ENCODE measurements at regions not wholly inside any gene's neighbourhood (a gene's known extent, or its start where the extent isn't known, plus 50 kb on each side); places are given as distances from the start of the nearest gene placed in this dataset.
A peak's percentile ranks its signal among the peaks of the same experiment; 100 is the strongest.

DNA sequence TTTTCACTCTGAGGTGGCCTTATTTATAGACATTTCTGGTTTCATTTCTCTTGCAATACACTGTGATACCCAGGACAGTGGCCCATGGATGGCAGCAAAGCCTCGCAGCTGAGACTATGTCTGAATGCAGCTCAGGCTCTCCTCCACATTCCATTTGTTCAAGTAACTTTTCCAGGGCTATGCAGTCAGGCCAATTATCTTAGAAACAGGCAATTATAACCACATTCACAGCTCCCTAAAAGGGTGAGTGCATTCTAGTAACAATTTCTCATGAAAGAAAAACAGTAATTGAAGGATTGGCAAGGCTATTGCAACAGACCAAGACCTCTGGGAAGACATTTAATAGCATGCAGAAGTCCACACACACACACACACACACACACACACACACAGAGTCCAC, 264.0 kb downstream of the TBC1D4 start:
- Histone ChIP-seq H3K27me3 (replicated peaks in 1 of 2; ENCODE audit: control insufficient read depth in 2 of 2, insufficient read depth in 2 of 2, low read length in 1 of 2) (no peaks in the 10 kb centered on the region; a peak in 1 of 4 replicates), H3K79me2 (ENCODE audit: control insufficient read depth, insufficient read depth, low read length) (no peaks in the 10 kb centered on the region), H3K9me3 (replicated peaks; ENCODE audit: control insufficient read depth, insufficient read depth, low read length) (no peaks in the 10 kb centered on the region), H2AFZ (ENCODE audit: control insufficient read depth, low read depth, low read length) (no peak overlapping the region), H3K9ac (ENCODE audit: control insufficient read depth, insufficient read depth, low read length) (no peak overlapping the region), H3K4me3 (no peak overlapping the region), H3K36me3 (ENCODE audit: control insufficient read depth in 2 of 2, insufficient read depth in 2 of 2, low read length in 1 of 2) (no peaks in the 10 kb centered on the region), H3K4me1 (ENCODE audit: control insufficient read depth, insufficient read depth, low read length) (no peaks in the 10 kb centered on the region), H3K27ac (ENCODE audit: control insufficient read depth, insufficient read depth) (no peak overlapping the region), H3K4me2 (ENCODE audit: control insufficient read depth, insufficient read depth) (no peak overlapping the region), H4K20me1 (ENCODE audit: control insufficient read depth, insufficient read depth) (no peaks in the 10 kb centered on the region)
- no peak for FAIRE-seq
- ChIA-PET CTCF (interaction anchor here (0.5 to 1.9 kb wide), 5 partner anchors 10 to 139 kb away, joined by 3 to 8 read pairs (median 5); no protein-coding TSS in a partner anchor), SMC1A (ENCODE audit: uncharacterized antibody, unreplicated experiment) (interaction anchor here (0.6 to 2.4 kb wide), 3 partner anchors 79 to 644 kb away, joined by 3 to 8 read pairs (median 3); no protein-coding TSS in a partner anchor), RAD21 (ENCODE audit: unreplicated experiment) (interaction anchor here (0.5 to 0.7 kb wide), 2 partner anchors 140 to 398 kb away, joined by 3 read pairs; no protein-coding TSS in a partner anchor), POLR2A (interaction anchor here (0.7 kb wide), 1 partner anchor 209 kb away, joined by 4 read pairs; no protein-coding TSS in a partner anchor)
- no TSS peak for BruUV-seq (replicated peaks)
- in situ Hi-C loops (cut with MboI) = no loop called here
- peak; percentile 40; the same call in 1 of the 3 replicates for ATAC-seq
- TF ChIP-seq RAD21 (IDR thresholded peaks at IDR 0.05; ENCODE audit: insufficient read depth, low read depth, low read length) = peak; percentile 28; the same call in 1 of the 2 replicates
- no peak for TF ChIP-seq RFX5 (IDR thresholded peaks at IDR 0.05; ENCODE audit: low read depth, low read length)
- TF ChIP-seq CTCF (IDR thresholded peaks at IDR 0.05 in 2 of 3, conservative IDR thresholded peaks at IDR 0.05 in 1 of 3; ENCODE audit: control insufficient read depth in 2 of 3, extremely low read depth in 1 of 3, insufficient read depth in 1 of 3, low read depth in 3 of 3, low read length in 3 of 3) = peak in 2 of 3 experiments; percentile 12 to 28; a peak in 2 of 6 replicates
- intact Hi-C loops (cut with micrococcal nuclease; ENCODE audit: unreplicated experiment) = loop anchor here (2.0 to 10.0 kb wide), 4 partner anchors 533 to 1463 kb away; no protein-coding TSS in a partner anchor
- WGBS (ENCODE audit: insufficient coverage, insufficient replicate concordance, low lambda C conversion rate, missing lambda C conversion rate) = 0% methylated on average over 1 of the region's 1 CpG
- DNase-seq (ENCODE audit: low read depth, low spot score) = no peak

DNA sequence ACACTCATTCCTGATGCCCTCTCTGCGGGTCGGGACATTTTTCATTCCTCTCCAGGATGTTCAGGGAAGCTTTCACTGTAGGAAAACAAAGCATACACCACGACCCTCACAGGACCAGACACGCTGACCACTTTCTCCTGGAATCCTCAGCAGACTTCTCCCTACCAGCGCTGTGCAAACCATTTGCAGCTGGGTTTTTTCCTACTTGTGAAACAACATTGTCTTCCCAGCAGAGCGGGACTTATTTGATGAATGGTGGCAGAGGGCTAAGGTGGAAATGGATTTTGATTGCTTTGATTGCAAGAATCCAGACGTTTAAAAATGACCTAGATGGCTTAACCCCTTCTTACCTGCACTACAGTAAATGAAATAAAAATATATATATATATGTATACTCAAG, 265.9 kb downstream of the TBC1D4 start:
- H2AFZ ChIP-seq (ENCODE audit: control insufficient read depth, low read depth, low read length) = no peak overlapping the region
- H3K9ac ChIP-seq (ENCODE audit: control insufficient read depth, insufficient read depth, low read length) = no peak overlapping the region
- WGBS (ENCODE audit: insufficient coverage, insufficient replicate concordance, low lambda C conversion rate, missing lambda C conversion rate) = 26% methylated on average over 7 of the region's 7 CpGs
- DNase-seq (ENCODE audit: low read depth, low spot score) = no peak
- POLR2A ChIA-PET = no interaction called here
- ATAC-seq = no peak
- FAIRE-seq = no peak
- SMC1A ChIA-PET (ENCODE audit: uncharacterized antibody, unreplicated experiment) = no interaction called here
- no peak overlapping the region for H3K4me3 ChIP-seq
- H4K20me1 ChIP-seq (ENCODE audit: control insufficient read depth, insufficient read depth) = no peaks in the 10 kb centered on the region
- CTCF ChIA-PET = interaction anchor here (1.7 to 1.8 kb wide), 2 partner anchors 151 to 1380 kb away, joined by 3 to 9 read pairs; no protein-coding TSS in a partner anchor
- no peak overlapping the region for H3K27ac ChIP-seq (ENCODE audit: control insufficient read depth, insufficient read depth)
- no peak overlapping the region for H3K4me2 ChIP-seq (ENCODE audit: control insufficient read depth, insufficient read depth)
- RAD21 ChIA-PET (ENCODE audit: unreplicated experiment) = no interaction called here
- intact Hi-C loops (cut with micrococcal nuclease; ENCODE audit: unreplicated experiment) = loop anchor here (5.0 to 10.0 kb wide), 3 partner anchors 531 to 1379 kb away; no protein-coding TSS in a partner anchor
- H3K36me3 ChIP-seq (ENCODE audit: control insufficient read depth in 2 of 2, insufficient read depth in 2 of 2, low read length in 1 of 2) = no peaks in the 10 kb centered on the region
- in situ Hi-C loops (cut with MboI) = no loop called here
- no peaks in the 10 kb centered on the region for H3K9me3 ChIP-seq (replicated peaks; ENCODE audit: control insufficient read depth, insufficient read depth, low read length)
- no TSS peak for BruUV-seq (replicated peaks)
- no peaks in the 10 kb centered on the region; a peak in 1 of 4 replicates for H3K27me3 ChIP-seq (replicated peaks in 1 of 2; ENCODE audit: control insufficient read depth in 2 of 2, insufficient read depth in 2 of 2, low read length in 1 of 2)
- H3K4me1 ChIP-seq (ENCODE audit: control insufficient read depth, insufficient read depth, low read length) = no peaks in the 10 kb centered on the region
- H3K79me2 ChIP-seq (ENCODE audit: control insufficient read depth, insufficient read depth, low read length) = no peaks in the 10 kb centered on the region
- no peak for TF ChIP-seq SREBF2 (IDR thresholded peaks at IDR 0.05; ENCODE audit: low read length)
- TF ChIP-seq ZBED1 (IDR thresholded peaks at IDR 0.05; ENCODE audit: borderline replicate concordance) = no peak
- no peak for TF ChIP-seq REST (IDR thresholded peaks at IDR 0.05; ENCODE audit: low read depth, low read length)
- no peak for TF ChIP-seq BCL11A (IDR thresholded peaks at IDR 0.05; ENCODE audit: low read depth, low read length)
- no peak for TF ChIP-seq ATF7 (IDR thresholded peaks at IDR 0.05; ENCODE audit: low read depth)
- TF ChIP-seq MLLT1 (IDR thresholded peaks at IDR 0.05) = no peak
- TF ChIP-seq EZH2 (IDR thresholded peaks at IDR 0.05; ENCODE audit: borderline replicate concordance, control insufficient read depth, low read depth, low read length) = no peak
